ENCODE measurements at regions not wholly inside any gene's neighbourhood (a gene's known extent, or its start where the extent isn't known, plus 50 kb on each side); places are given as distances from the start of the nearest gene placed in this dataset.
"Not testable (repeated sequence)": the region's sequence is repeated elsewhere in the genome, so short reads cannot be mapped to it uniquely, and the experiment has no call there.

- no peak overlapping the region for H3K4me3 ChIP-seq
- H3K9me3 ChIP-seq = no peaks in the 10 kb centered on the region
- no peaks in the 10 kb centered on the region for H3K4me1 ChIP-seq
- in situ Hi-C loops (cut with MboI; ENCODE audit: low sequenced_read_pairs) = no loop called here
- DNase-seq (ENCODE audit: low spot score in 2 of 2) = no peak
- no peaks in the 10 kb centered on the region for H3K27me3 ChIP-seq (ENCODE audit: low read depth)
- no peaks in the 10 kb centered on the region for H3K36me3 ChIP-seq (replicated peaks)
Observed at GRCh38 chr3:87848003-87848402, 210.8 kb downstream of the CGGBP1 start.

GRCh38 chr3:87837076-87837475, 221.7 kb downstream of the CGGBP1 start:
- in situ Hi-C loops (cut with MboI; ENCODE audit: low sequenced_read_pairs) = no loop called here
- Histone ChIP-seq H3K4me3 (no peak overlapping the region), H3K4me1 (no peaks in the 10 kb centered on the region), H3K27me3 (ENCODE audit: low read depth) (no peaks in the 10 kb centered on the region), H3K9me3 (no peaks in the 10 kb centered on the region), H3K36me3 (replicated peaks) (no peaks in the 10 kb centered on the region)
- no peak for DNase-seq (ENCODE audit: low spot score in 2 of 2)

DNA sequence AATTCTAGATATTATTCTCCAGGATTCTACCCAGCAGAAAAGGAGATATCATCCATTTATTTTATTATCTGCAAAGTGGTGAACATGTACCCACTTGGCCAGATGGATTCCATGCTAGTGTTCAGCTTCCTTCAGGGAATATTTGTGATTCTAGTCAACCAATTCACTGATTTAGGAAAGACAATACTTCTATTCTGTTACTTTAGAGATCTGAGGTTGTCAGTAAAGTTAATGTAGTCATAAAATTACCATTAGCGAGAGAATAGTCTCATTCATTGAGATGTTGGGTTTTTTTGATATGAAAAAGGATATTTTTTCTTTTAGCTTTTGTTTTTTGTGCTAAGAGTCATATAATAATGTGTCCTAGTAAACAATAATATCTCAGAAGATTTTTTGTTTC, 222.8 kb downstream of the CGGBP1 start:
- Histone ChIP-seq H3K27me3 (ENCODE audit: low read depth) (no peaks in the 10 kb centered on the region), H3K36me3 (replicated peaks) (no peaks in the 10 kb centered on the region), H3K4me3 (no peak overlapping the region), H3K9me3 (no peaks in the 10 kb centered on the region), H3K4me1 (no peaks in the 10 kb centered on the region)
- DNase-seq (ENCODE audit: low spot score in 2 of 2) = no peak
- in situ Hi-C loops (cut with MboI; ENCODE audit: low sequenced_read_pairs) = no loop called here

GRCh38 chr3:87835236-87835635, 223.6 kb downstream of the CGGBP1 start:
- Histone ChIP-seq H3K9me3 (no peaks in the 10 kb centered on the region), H3K27me3 (ENCODE audit: low read depth) (no peaks in the 10 kb centered on the region), H3K4me3 (no peak overlapping the region), H3K36me3 (replicated peaks) (no peaks in the 10 kb centered on the region), H3K4me1 (no peaks in the 10 kb centered on the region)
- in situ Hi-C loops (cut with MboI; ENCODE audit: low sequenced_read_pairs) = no loop called here
- DNase-seq (ENCODE audit: low spot score in 2 of 2) = no peak

DNA sequence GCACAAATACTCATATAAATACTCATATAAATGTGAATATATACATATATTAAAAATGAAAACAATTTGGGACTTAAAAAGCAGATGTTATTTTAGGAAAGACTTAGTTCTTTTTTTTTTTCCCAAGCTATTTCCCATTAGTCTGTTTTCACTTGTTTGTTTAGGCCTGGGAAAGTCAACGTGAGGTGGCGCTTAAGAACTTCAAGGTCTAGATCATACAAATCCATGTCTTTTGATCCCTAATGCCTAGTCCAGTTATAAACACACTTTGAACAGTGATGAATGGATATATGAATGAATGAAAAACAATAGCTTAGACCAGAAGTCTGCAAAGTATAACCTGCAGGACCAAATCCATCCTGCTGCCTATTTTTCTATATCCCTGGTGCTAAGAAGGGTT, 224.5 kb downstream of the CGGBP1 start:
- Histone ChIP-seq H3K4me3 (no peak overlapping the region), H3K36me3 (replicated peaks) (no peaks in the 10 kb centered on the region), H3K4me1 (no peaks in the 10 kb centered on the region), H3K9me3 (no peaks in the 10 kb centered on the region), H3K27me3 (ENCODE audit: low read depth) (no peaks in the 10 kb centered on the region)
- in situ Hi-C loops (cut with MboI; ENCODE audit: low sequenced_read_pairs) = no loop called here
- DNase-seq (ENCODE audit: low spot score in 2 of 2) = no peak

DNA sequence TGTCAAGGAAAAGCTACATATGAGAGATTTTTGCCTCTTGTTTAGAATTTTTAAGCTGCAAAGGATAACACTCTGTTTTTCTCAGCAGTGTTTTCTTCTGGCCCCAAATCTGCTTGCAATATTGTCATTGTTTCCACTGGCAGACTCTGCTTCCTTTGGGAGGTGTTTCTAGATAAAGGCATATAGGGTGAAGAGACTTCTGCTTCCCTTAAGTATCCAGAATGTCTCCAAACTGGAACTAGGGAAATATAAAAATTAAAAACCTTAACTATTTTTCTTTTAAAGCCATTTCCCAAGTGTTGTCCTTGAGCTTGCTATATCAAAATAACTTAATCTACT, 225.8 kb downstream of the CGGBP1 start:
- no peaks in the 10 kb centered on the region for H3K36me3 ChIP-seq (replicated peaks)
- in situ Hi-C loops (cut with MboI; ENCODE audit: low sequenced_read_pairs) = no loop called here
- H3K4me1 ChIP-seq = no peaks in the 10 kb centered on the region
- no peak overlapping the region for H3K4me3 ChIP-seq
- no peaks in the 10 kb centered on the region for H3K27me3 ChIP-seq (ENCODE audit: low read depth)
- DNase-seq (ENCODE audit: low spot score in 2 of 2) = no peak
- H3K9me3 ChIP-seq = no peaks in the 10 kb centered on the region

DNA sequence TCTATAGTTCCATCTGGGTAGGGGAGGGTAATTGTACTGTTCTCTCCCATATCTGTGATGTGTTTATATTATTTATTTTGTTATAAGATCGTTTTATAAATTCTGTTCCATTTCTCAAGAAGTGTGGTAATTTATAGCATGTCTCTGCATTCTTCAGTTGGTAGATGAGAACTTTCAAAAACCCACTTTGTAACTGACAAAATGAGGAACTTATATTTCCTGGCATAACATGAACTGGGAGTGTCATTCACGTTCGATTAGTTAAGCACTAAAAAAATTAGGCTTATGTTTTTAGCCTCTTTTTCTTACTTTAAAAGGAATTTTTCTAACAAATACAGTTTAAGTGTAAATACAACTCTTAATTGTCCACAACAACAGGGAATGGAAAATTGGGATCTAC, 230.8 kb downstream of the CGGBP1 start:
- Histone ChIP-seq H3K4me3 (no peak overlapping the region), H3K4me1 (no peaks in the 10 kb centered on the region), H3K9me3 (no peaks in the 10 kb centered on the region), H3K27me3 (ENCODE audit: low read depth) (no peaks in the 10 kb centered on the region), H3K36me3 (replicated peaks) (no peaks in the 10 kb centered on the region)
- in situ Hi-C loops (cut with MboI; ENCODE audit: low sequenced_read_pairs) = no loop called here
- DNase-seq (ENCODE audit: low spot score in 2 of 2) = no peak

DNA sequence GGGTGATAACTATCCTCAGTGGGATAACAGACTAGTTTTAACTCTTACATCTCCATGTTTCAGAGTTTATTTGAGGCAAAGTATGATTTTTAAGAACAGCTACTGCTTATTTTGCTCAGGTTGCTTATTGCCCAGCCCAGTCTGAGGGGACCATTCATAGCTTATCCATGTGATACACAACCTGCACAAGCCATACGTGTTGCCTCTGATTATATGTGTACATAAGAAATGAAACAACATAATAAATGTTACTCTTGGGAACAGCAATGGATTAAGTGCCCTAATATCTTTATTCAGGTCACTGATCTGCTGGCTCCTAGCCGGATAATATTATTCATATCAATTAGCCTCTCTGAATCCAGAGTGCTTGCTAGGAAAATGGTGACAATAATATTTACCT, 236.2 kb downstream of the CGGBP1 start:
- in situ Hi-C loops (cut with MboI; ENCODE audit: low sequenced_read_pairs) = no loop called here

DNA sequence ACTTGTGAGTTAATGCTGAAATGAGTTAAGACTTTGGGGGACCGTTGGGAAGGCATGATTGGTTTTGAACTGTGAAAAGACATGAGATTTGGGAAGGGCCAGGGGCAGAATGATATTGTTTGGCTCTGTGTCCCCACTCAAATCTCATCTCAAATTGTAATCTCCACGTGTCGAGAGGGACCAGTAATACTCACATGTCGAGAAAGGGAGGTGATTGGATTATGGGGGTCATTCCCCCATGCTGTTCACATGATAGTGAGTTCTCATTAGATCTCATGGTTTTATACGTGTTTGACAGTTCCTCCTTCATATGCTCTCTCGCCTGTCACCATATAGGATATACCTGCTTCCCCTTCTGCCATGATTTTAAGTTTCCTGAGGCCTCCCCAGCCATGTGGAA, 245.3 kb downstream of the CGGBP1 start:
- in situ Hi-C loops (cut with MboI; ENCODE audit: low sequenced_read_pairs); H3K36me3 ChIP-seq (replicated peaks); H3K4me3 ChIP-seq; H3K4me1 ChIP-seq; H3K9me3 ChIP-seq; H3K27me3 ChIP-seq (ENCODE audit: low read depth); DNase-seq (ENCODE audit: low spot score in 2 of 2): not testable (repeated sequence)

More for the DNA sequence above, 236.2 kb downstream of the CGGBP1 start:
- DNase-seq (ENCODE audit: low spot score in 2 of 2) = no peak
- no peaks in the 10 kb centered on the region for H3K9me3 ChIP-seq
- no peak overlapping the region for H3K4me3 ChIP-seq
- H3K36me3 ChIP-seq (replicated peaks) = no peaks in the 10 kb centered on the region
- H3K4me1 ChIP-seq = no peaks in the 10 kb centered on the region
- no peaks in the 10 kb centered on the region for H3K27me3 ChIP-seq (ENCODE audit: low read depth)

DNA sequence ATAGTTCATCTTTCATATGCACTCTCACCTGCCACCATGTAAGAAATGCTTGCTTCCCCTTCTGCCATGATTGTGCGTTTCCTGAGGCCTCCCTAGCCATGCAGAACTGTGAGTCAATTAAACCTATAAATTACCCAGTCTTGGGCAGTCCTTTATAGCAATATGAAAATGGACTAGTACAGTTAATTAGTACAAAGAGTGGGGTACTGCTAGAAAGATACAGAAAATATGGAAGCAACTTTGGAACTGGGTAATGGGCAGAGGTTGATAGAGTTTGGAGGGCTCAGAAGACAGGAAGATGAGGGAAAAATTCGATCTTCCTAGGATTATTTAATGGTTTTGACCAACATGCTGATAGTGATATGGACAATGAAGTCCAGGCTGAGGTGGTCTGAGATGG, 246.9 kb downstream of the CGGBP1 start:
- in situ Hi-C loops (cut with MboI; ENCODE audit: low sequenced_read_pairs) = no loop called here
- Histone ChIP-seq H3K27me3 (ENCODE audit: low read depth) (no peaks in the 10 kb centered on the region), H3K4me3 (no peak overlapping the region), H3K9me3 (no peaks in the 10 kb centered on the region), H3K4me1 (no peaks in the 10 kb centered on the region), H3K36me3 (replicated peaks) (no peaks in the 10 kb centered on the region)
- DNase-seq (ENCODE audit: low spot score in 2 of 2) = no peak

DNA sequence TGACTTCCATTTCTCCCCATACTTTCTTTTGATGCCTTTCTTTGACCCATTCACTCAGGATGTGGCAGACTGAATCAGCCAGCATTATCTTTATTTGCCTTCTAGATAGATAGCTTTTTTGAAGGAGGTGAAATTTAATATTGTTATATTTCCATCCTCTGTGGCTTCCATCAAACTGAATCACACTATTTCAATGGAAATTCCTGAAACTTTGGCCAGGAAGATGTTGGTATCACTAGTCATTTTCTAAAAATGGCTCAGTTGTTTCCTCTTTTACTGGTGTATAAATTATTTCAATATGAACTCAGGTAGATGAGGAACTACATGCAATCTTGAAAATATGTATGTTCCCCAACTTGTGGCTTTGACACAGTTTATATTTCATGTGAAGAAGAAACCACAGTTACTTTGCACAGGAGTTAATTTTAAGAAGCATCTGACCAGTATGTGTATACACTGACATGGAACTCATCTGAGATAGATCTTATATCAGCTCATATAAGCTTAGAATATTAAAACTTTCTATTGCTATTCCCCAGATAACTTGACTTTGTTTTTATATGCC, 248.3 kb downstream of the CGGBP1 start:
- in situ Hi-C loops (cut with MboI; ENCODE audit: low sequenced_read_pairs) = no loop called here
- no peaks in the 10 kb centered on the region for H3K36me3 ChIP-seq (replicated peaks)
- H3K27me3 ChIP-seq (ENCODE audit: low read depth) = no peaks in the 10 kb centered on the region
- H3K4me3 ChIP-seq = no peak overlapping the region
- H3K4me1 ChIP-seq = no peaks in the 10 kb centered on the region
- DNase-seq (ENCODE audit: low spot score in 2 of 2) = no peak
- no peaks in the 10 kb centered on the region for H3K9me3 ChIP-seq

- no peak for DNase-seq (ENCODE audit: low spot score in 2 of 2)
- in situ Hi-C loops (cut with MboI; ENCODE audit: low sequenced_read_pairs) = no loop called here
- H3K4me3 ChIP-seq = no peak overlapping the region
- H3K4me1 ChIP-seq = no peaks in the 10 kb centered on the region
- H3K36me3 ChIP-seq (replicated peaks) = no peaks in the 10 kb centered on the region
- no peaks in the 10 kb centered on the region for H3K9me3 ChIP-seq
- H3K27me3 ChIP-seq (ENCODE audit: low read depth) = peaks cover 2% of the 10 kb centered on the region; the same call in 1 of the 2 replicates
Observed at GRCh38 chr3:87805670-87806069, 253.1 kb downstream of the CGGBP1 start.

DNA sequence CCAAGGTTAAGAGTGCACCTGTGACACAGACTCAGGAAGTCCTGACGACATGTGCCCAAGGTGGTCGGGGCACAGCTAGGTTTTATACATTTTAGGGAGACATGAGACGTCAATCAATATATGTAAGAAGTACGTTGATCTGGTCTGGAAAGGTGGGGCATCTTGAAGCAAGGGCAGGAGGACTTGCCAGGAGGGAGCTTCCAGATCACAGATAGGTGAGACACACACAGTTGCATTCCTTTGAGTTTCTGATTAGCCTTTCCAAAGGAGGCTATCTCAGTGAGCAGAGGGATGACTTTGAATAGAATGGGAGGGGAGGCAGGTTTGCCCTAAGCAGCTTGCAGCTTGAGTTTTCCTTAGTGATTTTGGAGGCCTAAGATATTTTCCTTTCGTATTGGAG, 257.4 kb downstream of the CGGBP1 start:
- no peak for DNase-seq (ENCODE audit: low spot score in 2 of 2)
- Histone ChIP-seq H3K36me3 (replicated peaks) (no peaks in the 10 kb centered on the region), H3K4me3 (no peak overlapping the region), H3K4me1 (no peaks in the 10 kb centered on the region), H3K27me3 (ENCODE audit: low read depth) (peaks cover 2% of the 10 kb centered on the region), H3K9me3 (no peaks in the 10 kb centered on the region)
- in situ Hi-C loops (cut with MboI; ENCODE audit: low sequenced_read_pairs) = no loop called here

GRCh38 chr3:87800516-87800915, 258.3 kb downstream of the CGGBP1 start:
- Histone ChIP-seq H3K9me3 (no peaks in the 10 kb centered on the region), H3K4me3 (no peak overlapping the region), H3K27me3 (ENCODE audit: low read depth) (peaks cover 2% of the 10 kb centered on the region), H3K36me3 (replicated peaks) (no peaks in the 10 kb centered on the region), H3K4me1 (no peaks in the 10 kb centered on the region)
- DNase-seq (ENCODE audit: low spot score in 2 of 2) = no peak
- in situ Hi-C loops (cut with MboI; ENCODE audit: low sequenced_read_pairs) = no loop called here

- H3K4me3 ChIP-seq = no peak overlapping the region
- H3K4me1 ChIP-seq = no peaks in the 10 kb centered on the region
- H3K27me3 ChIP-seq (ENCODE audit: low read depth) = peaks cover 8% of the 10 kb centered on the region
- no peaks in the 10 kb centered on the region for H3K36me3 ChIP-seq (replicated peaks)
- H3K9me3 ChIP-seq = no peaks in the 10 kb centered on the region
- no peak for DNase-seq (ENCODE audit: low spot score in 2 of 2)
- in situ Hi-C loops (cut with MboI; ENCODE audit: low sequenced_read_pairs) = no loop called here
Observed at GRCh38 chr3:87798567-87798947, 260.2 kb downstream of the CGGBP1 start.
